D341Med (cell line): ENCODE measurements at regions not wholly inside any gene's neighbourhood (a gene's known extent, or its start where the extent isn't known, plus 50 kb on each side); places are given as distances from the start of the nearest gene placed in this dataset.
"Not testable (repeated sequence)": the region's sequence is repeated elsewhere in the genome, so short reads cannot be mapped to it uniquely, and the experiment has no call there.

Source experiments
- DNase-seq: peaks from one replicate; pipeline ENCODE4 v3.0.0; 2012; ENCODE audit warnings: low spot score

DNA sequence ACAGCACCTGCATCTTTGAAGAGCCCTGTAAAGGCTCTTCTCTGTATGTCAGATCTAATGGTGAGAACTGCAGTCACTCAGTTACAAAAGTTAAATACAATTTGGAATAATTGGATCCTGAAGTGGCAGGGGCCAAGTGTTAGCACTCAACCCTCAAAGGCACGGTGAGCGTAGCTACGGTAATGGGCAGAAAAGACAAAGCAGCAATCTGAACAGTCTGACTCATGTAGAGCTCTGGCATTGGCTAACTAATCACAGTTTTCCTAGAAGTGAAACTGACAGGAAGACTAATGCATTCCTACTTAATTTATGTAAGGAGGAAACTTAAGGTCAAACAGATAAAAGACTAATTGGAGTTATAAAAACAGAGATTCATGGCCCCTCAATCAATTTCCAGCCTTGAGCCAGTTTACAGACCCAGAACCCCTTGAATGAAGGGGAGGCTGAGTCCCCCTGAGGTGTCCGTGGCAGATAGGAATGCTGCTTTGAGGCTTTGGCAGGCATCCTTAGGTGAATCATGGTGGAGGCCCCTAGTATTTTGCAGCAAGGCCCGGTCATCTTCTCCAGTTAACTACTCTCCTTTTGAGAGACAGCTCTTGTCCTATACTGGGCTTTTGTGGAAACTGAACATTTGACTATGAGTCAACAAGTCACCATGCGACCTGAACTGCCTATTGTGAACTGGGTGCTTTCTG, 450.7 kb downstream of the ZNF33B start:
- not testable (repeated sequence) for DNase-seq

- DNase-seq = not testable (repeated sequence)
Measured at GRCh38 chr10:42177793-42178689, 460.3 kb downstream of the ZNF33B start.

GRCh38 chr10:42177077-42177792, 461.1 kb downstream of the ZNF33B start:
- peak; percentile 45 for DNase-seq

GRCh38 chr10:42150428-42151061, 487.8 kb downstream of the ZNF33B start:
- DNase-seq = peak; percentile 5

GRCh38 chr10:42149722-42150427, 488.5 kb downstream of the ZNF33B start:
- peak; percentile 8 for DNase-seq

- DNase-seq = peak; percentile 4
Measured at GRCh38 chr10:42149027-42149700, 489.2 kb downstream of the ZNF33B start.

DNA sequence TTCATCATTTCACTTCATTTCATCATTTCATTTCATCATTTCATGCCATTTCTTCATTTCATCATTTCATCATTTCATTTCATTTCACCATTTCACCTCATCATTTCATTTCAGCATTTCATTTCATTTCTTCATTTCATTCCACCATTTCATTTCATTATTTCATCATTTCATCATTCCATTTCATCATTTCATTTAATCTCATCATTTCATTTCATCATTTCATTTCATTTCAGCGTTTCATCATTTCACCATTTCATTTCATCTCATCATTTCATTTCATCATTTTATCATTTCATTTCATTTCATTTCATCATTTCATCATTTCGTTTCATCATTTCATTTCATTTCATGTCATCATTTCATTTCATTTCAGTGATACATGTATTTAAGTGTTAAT, 492.2 kb downstream of the ZNF33B start:
- DNase-seq = not testable (repeated sequence)

- DNase-seq = not testable (repeated sequence)
Measured at GRCh38 chr10:42138023-42138422, 500.3 kb downstream of the ZNF33B start.

DNA sequence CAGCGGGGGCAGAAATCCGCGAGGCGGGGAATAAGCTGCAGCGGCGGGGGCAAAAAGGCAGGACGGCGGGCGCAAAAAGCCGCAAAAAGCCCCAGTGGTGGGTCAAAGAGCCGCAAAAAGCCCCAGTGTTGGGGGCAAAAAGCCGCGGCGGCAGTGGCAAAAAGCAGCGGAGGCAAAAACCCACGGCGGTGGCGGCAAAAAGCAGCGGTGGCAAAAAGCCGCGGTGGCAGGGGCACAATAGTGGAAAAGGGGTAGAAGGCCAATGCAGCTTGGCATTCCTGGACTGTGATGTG, 525.3 kb downstream of the ZNF33B start:
- DNase-seq = no peak

GRCh38 chr10:42112331-42113157, 525.8 kb downstream of the ZNF33B start:
- peak; percentile 8 for DNase-seq

- peak; percentile 3 for DNase-seq
Measured at GRCh38 chr10:42111661-42112330, 526.6 kb downstream of the ZNF33B start.

DNA sequence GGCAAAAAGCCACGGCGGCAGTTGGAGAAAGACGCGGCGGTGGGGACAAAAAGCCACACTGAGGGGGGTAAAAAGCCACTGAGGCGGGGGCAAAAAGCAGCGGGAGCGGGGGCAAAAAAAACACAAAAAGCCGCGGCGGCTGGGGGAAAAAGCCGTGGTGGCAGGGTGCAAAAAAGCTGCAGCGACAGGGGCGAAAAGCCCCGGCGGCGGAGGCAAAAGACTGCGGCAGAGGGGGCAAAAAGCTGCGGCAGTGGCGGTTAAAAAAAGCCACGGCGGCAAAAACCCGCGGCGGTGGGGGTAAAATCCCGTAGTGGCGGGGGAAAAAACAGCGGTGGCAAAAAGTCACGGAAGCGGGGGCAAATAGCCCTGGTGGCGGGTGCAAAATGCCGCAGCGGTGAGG, 527.3 kb downstream of the ZNF33B start:
- peak; percentile 4 for DNase-seq
